Mesenchymal stem cell (in vitro differentiated cells and primary cell): ENCODE measurements at regions not wholly inside any gene's neighbourhood (a gene's known extent, or its start where the extent isn't known, plus 50 kb on each side); places are given as distances from the start of the nearest gene placed in this dataset.
A peak's percentile ranks its signal among the peaks of the same experiment; 100 is the strongest.

Experiments
- DNase-seq: peaks from one replicate; pipeline ENCODE4 v3.0.0-alpha.2; 2013
- H2AFZ ChIP-seq: one replicate; pipeline ENCODE4 v1.6.1; 2013; ENCODE audit warnings: low read depth, mild to moderate bottlenecking, control low read depth, inconsistent platforms, low read length, moderate library complexity
- H2AK5ac ChIP-seq: 2 replicates; pipeline ENCODE4 v1.6.1; 2013; ENCODE audit warnings: low read length, moderate library complexity, mild to moderate bottlenecking, inconsistent platforms; ENCODE audit not compliant: severe bottlenecking
- H2BK120ac ChIP-seq: one replicate; pipeline ENCODE4 v1.6.1; 2013; ENCODE audit warnings: low read depth, mild to moderate bottlenecking, inconsistent platforms, low read length, moderate library complexity
- H2BK12ac ChIP-seq, 2 experiments: one replicate each; pipeline ENCODE4 v1.6.1; 2013; ENCODE audit warnings: inconsistent platforms in 2 of 2, low read length in 2 of 2, mild to moderate bottlenecking in 2 of 2, moderate library complexity in 2 of 2, control low read depth in 1 of 2
- H2BK15ac ChIP-seq: one replicate; pipeline ENCODE4 v1.6.1; 2013; ENCODE audit warnings: mild to moderate bottlenecking, low read depth, inconsistent platforms; ENCODE audit not compliant: poor library complexity, severe bottlenecking
- H2BK5ac ChIP-seq: 2 replicates; pipeline ENCODE4 v1.6.1; 2013; ENCODE audit warnings: low read depth, mild to moderate bottlenecking, low read length, control low read depth, inconsistent platforms; ENCODE audit not compliant: poor library complexity, severe bottlenecking
- H3K14ac ChIP-seq, 2 experiments: one replicate each; pipeline ENCODE4 v1.6.1; 2013; ENCODE audit warnings: inconsistent platforms in 2 of 2, low read length in 2 of 2, control low read depth in 1 of 2, mild to moderate bottlenecking in 1 of 2, moderate library complexity in 1 of 2
- H3K18ac ChIP-seq, 2 experiments: one replicate each; pipeline ENCODE4 v1.6.1; 2013; ENCODE audit warnings: inconsistent platforms in 2 of 2, low read length in 2 of 2, control low read depth in 1 of 2, low read depth in 1 of 2, mild to moderate bottlenecking in 1 of 2
- H3K23ac ChIP-seq, 2 experiments: one replicate each; pipeline ENCODE4 v1.6.1; 2013; ENCODE audit warnings: inconsistent platforms in 2 of 2, low read length in 2 of 2, mild to moderate bottlenecking in 2 of 2, moderate library complexity in 2 of 2, control low read depth in 1 of 2
- H3K27ac ChIP-seq: 2 replicates; pipeline ENCODE4 v1.5.1; 2013; ENCODE audit warnings: mild to moderate bottlenecking, moderate library complexity, low read length, control low read depth, inconsistent platforms; ENCODE audit not compliant: poor library complexity, severe bottlenecking
- H3K27me3 ChIP-seq, 2 experiments: 2 replicates each; pipeline versions ENCODE4 v1.6.1 to v1.7.0; 2013; ENCODE audit warnings: low read length in 2 of 2, mild to moderate bottlenecking in 2 of 2, moderate library complexity in 2 of 2, control low read depth in 1 of 2, inconsistent platforms in 1 of 2; ENCODE audit not compliant: control insufficient read depth in 1 of 2, insufficient read depth in 1 of 2
- H3K36me3 ChIP-seq, 2 experiments: 2 replicates each; pipeline versions ENCODE4 v1.6.1 to v1.7.0; 2013; ENCODE audit warnings: low read length in 2 of 2, control low read depth in 1 of 2, inconsistent platforms in 1 of 2, low read depth in 1 of 2, mild to moderate bottlenecking in 1 of 2; ENCODE audit not compliant: insufficient read depth in 2 of 2, control insufficient read depth in 1 of 2
- H3K4ac ChIP-seq, 2 experiments: one replicate each; pipeline ENCODE4 v1.6.1; 2013; ENCODE audit warnings: inconsistent platforms in 2 of 2, low read length in 2 of 2, mild to moderate bottlenecking in 2 of 2, moderate library complexity in 2 of 2, control low read depth in 1 of 2, low read depth in 1 of 2
- H3K4me1 ChIP-seq: 2 replicates; pipeline ENCODE4 v1.6.1; 2013; ENCODE audit warnings: low read depth, low read length, control low read depth; ENCODE audit not compliant: control insufficient read depth, insufficient read depth
- H3K4me2 ChIP-seq: 2 replicates; pipeline ENCODE4 v1.6.1; 2013; ENCODE audit warnings: low read length, mild to moderate bottlenecking, inconsistent platforms; ENCODE audit not compliant: poor library complexity, severe bottlenecking
- H3K4me3 ChIP-seq, 2 experiments: 2 replicates each; pipeline versions ENCODE4 v1.5.1 to v1.7.0; 2013; ENCODE audit warnings: low read length in 2 of 2, mild to moderate bottlenecking in 2 of 2, control low read depth in 1 of 2, low read depth in 1 of 2; ENCODE audit not compliant: insufficient read depth in 1 of 2
- H3K79me1 ChIP-seq: replicated peaks from 2 replicates; pipeline ENCODE4 v1.6.1; 2013; ENCODE audit warnings: mild to moderate bottlenecking, control low read depth, low read length, inconsistent platforms; ENCODE audit not compliant: poor library complexity, severe bottlenecking
- H3K9ac ChIP-seq: 2 replicates; pipeline ENCODE4 v1.7.0; 2013; ENCODE audit warnings: mild to moderate bottlenecking, low read length, moderate library complexity
- H3K9me3 ChIP-seq: 2 replicates; pipeline ENCODE4 v1.7.0; 2013; ENCODE audit warnings: mild to moderate bottlenecking, low read length; ENCODE audit not compliant: control insufficient read depth
- H4K8ac ChIP-seq: one replicate; pipeline ENCODE4 v1.6.1; 2013; ENCODE audit warnings: inconsistent platforms, mild to moderate bottlenecking, low read length, moderate library complexity
- H4K91ac ChIP-seq: one replicate; pipeline ENCODE4 v1.6.1; 2013; ENCODE audit warnings: mild to moderate bottlenecking, low read length, inconsistent platforms
- WGBS: methylation state at CpG from one replicate; pipeline ENCODE4 v1.1.7; 2013; ENCODE audit warnings: mixed read lengths; 5-methylcytosine and 5-hydroxymethylcytosine counted together

DNA sequence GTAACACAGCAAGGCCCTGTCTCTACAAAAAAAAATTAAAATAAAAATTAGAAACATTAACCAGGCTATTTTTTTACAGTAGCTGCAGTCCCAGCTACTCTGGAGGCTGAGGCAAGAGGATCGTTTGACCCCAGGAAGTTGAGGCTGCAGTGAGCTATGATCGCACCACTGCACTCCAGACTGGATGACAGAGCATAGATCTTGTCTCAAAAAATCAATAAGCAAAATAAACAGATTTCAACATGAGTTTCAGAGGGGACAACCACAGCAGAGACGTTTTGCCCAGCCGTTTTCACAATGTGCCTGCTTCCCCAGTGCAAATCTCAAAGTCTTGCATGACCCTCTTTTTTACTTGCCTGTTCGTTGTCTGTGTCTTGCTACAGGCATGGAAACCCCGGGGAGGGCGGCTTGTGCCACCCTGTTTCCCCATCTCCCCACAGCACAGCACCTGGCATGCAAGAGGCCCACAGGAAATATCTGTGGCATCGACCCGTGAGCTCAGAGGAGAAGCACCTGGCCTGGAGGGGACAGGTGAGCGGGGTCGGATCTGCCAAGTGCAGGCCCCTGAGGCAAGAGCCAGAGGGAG, 222.0 kb upstream of the ZNF507 start:
- peaks cover 3% of the 10 kb centered on the region for H3K9me3 ChIP-seq
- H2BK15ac ChIP-seq, result no peak overlapping the region
- no peak overlapping the region for H2AFZ ChIP-seq
- no peak overlapping the region for H3K14ac ChIP-seq
- H3K79me1 ChIP-seq, result no peaks in the 10 kb centered on the region
- H3K27ac ChIP-seq, result no peak overlapping the region
- no peak overlapping the region for H2BK5ac ChIP-seq
- no peak overlapping the region for H4K91ac ChIP-seq
- no peak overlapping the region for H3K4ac ChIP-seq
- no peaks in the 10 kb centered on the region for H3K4me1 ChIP-seq
- DNase-seq, result no peak
- H4K8ac ChIP-seq, result no peak overlapping the region
- H2AK5ac ChIP-seq, result no peak overlapping the region
- H2BK120ac ChIP-seq, result no peak overlapping the region
- H3K9ac ChIP-seq, result no peak overlapping the region
- H2BK12ac ChIP-seq, result no peak overlapping the region
- no peak overlapping the region for H3K23ac ChIP-seq
- no peak overlapping the region for H3K4me3 ChIP-seq
- no peaks in the 10 kb centered on the region for H3K27me3 ChIP-seq
- no peak overlapping the region for H3K4me2 ChIP-seq
- no peak overlapping the region for H3K18ac ChIP-seq
- WGBS, result 79% methylated on average over 11 of the region's 11 CpGs
- no peaks in the 10 kb centered on the region for H3K36me3 ChIP-seq

- 85% methylated on average over 10 of the region's 10 CpGs for WGBS
- no peak overlapping the region for H3K9ac ChIP-seq
- no peaks in the 10 kb centered on the region for H3K9me3 ChIP-seq
- DNase-seq, result no peak
- no peak overlapping the region for H3K14ac ChIP-seq
- H3K4me1 ChIP-seq, result no peaks in the 10 kb centered on the region
- H3K79me1 ChIP-seq, result no peaks in the 10 kb centered on the region
- no peak overlapping the region for H3K23ac ChIP-seq
- H2AFZ ChIP-seq, result no peak overlapping the region
- H3K4me3 ChIP-seq, result no peak overlapping the region
- H3K4ac ChIP-seq, result no peak overlapping the region
- no peak overlapping the region for H2AK5ac ChIP-seq
- no peaks in the 10 kb centered on the region for H3K36me3 ChIP-seq
- no peak overlapping the region for H2BK12ac ChIP-seq
- H2BK15ac ChIP-seq, result no peak overlapping the region
- no peak overlapping the region for H3K4me2 ChIP-seq
- H3K27ac ChIP-seq, result no peak overlapping the region
- no peak overlapping the region for H2BK5ac ChIP-seq
- H3K18ac ChIP-seq, result no peak overlapping the region
- H4K91ac ChIP-seq, result no peak overlapping the region
- H2BK120ac ChIP-seq, result no peak overlapping the region
- H4K8ac ChIP-seq, result no peak overlapping the region
- H3K27me3 ChIP-seq, result no peaks in the 10 kb centered on the region
These were observed 220.8 kb upstream of the ZNF507 start for GRCh38 chr19:32124585-32124984.

DNA sequence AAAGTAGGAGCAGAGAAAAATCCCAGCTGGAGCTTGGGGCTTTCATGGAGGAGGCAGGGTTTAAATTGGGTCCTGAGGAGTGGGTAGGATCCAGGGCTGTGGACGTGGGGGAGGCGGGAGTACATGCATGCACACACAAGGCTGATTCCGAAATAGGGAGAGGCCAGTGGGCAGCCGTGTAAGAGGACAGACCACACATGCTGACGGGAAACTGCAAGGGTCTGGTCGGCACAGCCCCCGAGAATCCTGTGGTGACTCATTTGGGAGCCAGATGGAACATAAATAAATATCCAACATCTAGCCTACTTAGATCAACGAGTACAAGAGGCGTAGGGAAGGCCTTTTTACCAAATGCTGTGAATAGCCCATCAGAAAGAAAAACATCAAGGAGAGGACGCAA, 216.3 kb upstream of the ZNF507 start:
- DNase-seq, result peak; percentile 49
- Histone ChIP-seq H3K4me2 (no peak overlapping the region), H3K27me3 (peaks cover 0 to 5% of the 10 kb centered on the region in 2 experiments), H3K9ac (no peak overlapping the region), H2BK12ac (no peak overlapping the region), H2BK5ac (no peak overlapping the region), H2BK120ac (no peak overlapping the region), H3K79me1 (no peaks in the 10 kb centered on the region), H3K4me1 (no peaks in the 10 kb centered on the region), H2AFZ (no peak overlapping the region), H3K23ac (no peak overlapping the region), H2AK5ac (no peak overlapping the region), H2BK15ac (no peak overlapping the region), H3K14ac (no peak overlapping the region), H3K36me3 (no peaks in the 10 kb centered on the region), H3K4ac (no peak overlapping the region), H3K4me3 (no peak overlapping the region), H3K18ac (no peak overlapping the region), H4K8ac (no peak overlapping the region), H4K91ac (no peak overlapping the region), H3K27ac (no peak overlapping the region), H3K9me3 (no peaks in the 10 kb centered on the region)
- whole genome bisulfite sequencing, result 47% methylated on average over 9 of the region's 10 CpGs

DNA sequence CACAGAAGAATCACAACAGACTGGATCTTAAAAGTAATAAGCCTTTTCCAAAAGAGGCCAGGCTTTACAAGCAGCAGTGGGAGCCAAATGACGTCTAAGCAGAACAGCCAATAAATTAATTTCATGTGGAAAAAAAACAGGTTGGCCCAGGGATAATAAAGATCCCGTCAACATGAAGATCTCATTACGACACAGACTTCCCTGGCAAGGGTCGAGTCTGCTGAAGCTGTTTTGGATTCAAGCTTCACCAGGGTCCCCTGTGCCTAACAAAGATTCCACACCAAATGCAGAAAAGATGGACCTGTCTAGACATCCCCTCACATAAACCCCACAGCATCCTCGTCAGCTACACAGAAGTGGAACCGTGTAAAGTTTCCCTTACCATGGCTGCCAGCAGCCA, 215.1 kb upstream of the ZNF507 start:
- Histone ChIP-seq H2BK120ac (no peak overlapping the region), H4K91ac (no peak overlapping the region), H3K4me1 (no peaks in the 10 kb centered on the region), H3K4ac (no peak overlapping the region), H3K79me1 (no peaks in the 10 kb centered on the region), H3K27ac (no peak overlapping the region), H2BK15ac (no peak overlapping the region), H3K36me3 (no peaks in the 10 kb centered on the region), H3K4me3 (no peak overlapping the region), H2AK5ac (no peak overlapping the region), H2AFZ (no peak overlapping the region), H2BK12ac (no peak overlapping the region), H3K9ac (no peak overlapping the region), H3K27me3 (peaks cover 0 to 5% of the 10 kb centered on the region in 2 experiments), H3K4me2 (no peak overlapping the region), H4K8ac (no peak overlapping the region), H3K14ac (no peak overlapping the region), H3K9me3 (no peaks in the 10 kb centered on the region), H2BK5ac (no peak overlapping the region), H3K18ac (no peak overlapping the region), H3K23ac (no peak overlapping the region)
- WGBS, result 75% methylated on average over 6 of the region's 6 CpGs
- DNase-seq, result no peak
